ENCODE measurements at regions not wholly inside any gene's neighbourhood (a gene's known extent, or its start where the extent isn't known, plus 50 kb on each side); places are given as distances from the start of the nearest gene placed in this dataset.

- TF ChIP-seq POLR2A (IDR thresholded peaks at IDR 0.05; ENCODE audit: low read length) (no peak), GATA1 (IDR thresholded peaks at IDR 0.05; ENCODE audit: low read depth, low read length) (no peak)
These were observed 264.5 kb downstream of the PMP22 start for GRCh38 chr17:15000661-15001060.

GRCh38 chr17:14997290-14997689, 267.8 kb downstream of the PMP22 start:
- TF ChIP-seq POLR2A (IDR thresholded peaks at IDR 0.05; ENCODE audit: low read length) (no peak), GATA1 (IDR thresholded peaks at IDR 0.05; ENCODE audit: low read depth, low read length) (no peak)
- DNase-seq: no peak

More at GRCh38 chr17:15000661-15001060, 264.5 kb downstream of the PMP22 start:
- no peak for DNase-seq

GRCh38 chr17:14986127-14986526, 279.0 kb downstream of the PMP22 start:
- no peak for DNase-seq
- TF ChIP-seq GATA1 (IDR thresholded peaks at IDR 0.05; ENCODE audit: low read depth, low read length) (no peak), POLR2A (IDR thresholded peaks at IDR 0.05; ENCODE audit: low read length) (no peak)

GRCh38 chr17:14972844-14973243, 292.3 kb downstream of the PMP22 start:
- DNase-seq: no peak
- no peak for TF ChIP-seq POLR2A (IDR thresholded peaks at IDR 0.05; ENCODE audit: low read length)
- no peak for TF ChIP-seq GATA1 (IDR thresholded peaks at IDR 0.05; ENCODE audit: low read depth, low read length)

GRCh38 chr17:14971054-14971453, 294.1 kb downstream of the PMP22 start:
- no peak for TF ChIP-seq POLR2A (IDR thresholded peaks at IDR 0.05; ENCODE audit: low read length)
- no peak for TF ChIP-seq GATA1 (IDR thresholded peaks at IDR 0.05; ENCODE audit: low read depth, low read length)
- no peak for DNase-seq

- no peak for DNase-seq
- TF ChIP-seq GATA1 (IDR thresholded peaks at IDR 0.05; ENCODE audit: low read depth, low read length) (no peak), POLR2A (IDR thresholded peaks at IDR 0.05; ENCODE audit: low read length) (no peak)
These were observed 305.9 kb downstream of the PMP22 start for GRCh38 chr17:14959106-14959648.

GRCh38 chr17:14953405-14953804, 311.7 kb downstream of the PMP22 start:
- DNase-seq: no peak
- no peak for TF ChIP-seq GATA1 (IDR thresholded peaks at IDR 0.05; ENCODE audit: low read depth, low read length)
- no peak for TF ChIP-seq POLR2A (IDR thresholded peaks at IDR 0.05; ENCODE audit: low read length)

- no peak for DNase-seq
- TF ChIP-seq GATA1 (IDR thresholded peaks at IDR 0.05; ENCODE audit: low read depth, low read length) (no peak), POLR2A (IDR thresholded peaks at IDR 0.05; ENCODE audit: low read length) (no peak)
These were observed 314.4 kb downstream of the PMP22 start for GRCh38 chr17:14950686-14951085.

- no peak for TF ChIP-seq GATA1 (IDR thresholded peaks at IDR 0.05; ENCODE audit: low read depth, low read length)
- no peak for DNase-seq
These were observed 314.9 kb downstream of the PMP22 start for GRCh38 chr17:14950216-14950615.

GRCh38 chr17:14947671-14948070, 317.5 kb downstream of the PMP22 start:
- DNase-seq: no peak
- TF ChIP-seq POLR2A (IDR thresholded peaks at IDR 0.05; ENCODE audit: low read length): no peak
- no peak for TF ChIP-seq GATA1 (IDR thresholded peaks at IDR 0.05; ENCODE audit: low read depth, low read length)

- no peak for TF ChIP-seq GATA1 (IDR thresholded peaks at IDR 0.05; ENCODE audit: low read depth, low read length)
- no peak for TF ChIP-seq POLR2A (IDR thresholded peaks at IDR 0.05; ENCODE audit: low read length)
- no peak for DNase-seq
These were observed 318.6 kb downstream of the PMP22 start for GRCh38 chr17:14946481-14946880.

- no peak for TF ChIP-seq POLR2A (IDR thresholded peaks at IDR 0.05; ENCODE audit: low read length)
- no peak for TF ChIP-seq GATA1 (IDR thresholded peaks at IDR 0.05; ENCODE audit: low read depth, low read length)
- DNase-seq: no peak
These were observed 322.5 kb downstream of the PMP22 start for GRCh38 chr17:14942526-14943190.

GRCh38 chr17:14940938-14941265, 324.2 kb downstream of the PMP22 start:
- no peak for DNase-seq
- TF ChIP-seq GATA1 (IDR thresholded peaks at IDR 0.05; ENCODE audit: low read depth, low read length) (no peak), POLR2A (IDR thresholded peaks at IDR 0.05; ENCODE audit: low read length) (no peak)

- no peak for DNase-seq
- TF ChIP-seq GATA1 (IDR thresholded peaks at IDR 0.05; ENCODE audit: low read depth, low read length) (no peak), POLR2A (IDR thresholded peaks at IDR 0.05; ENCODE audit: low read length) (no peak)
These were observed 324.8 kb downstream of the PMP22 start for GRCh38 chr17:14940108-14940937.
